Right kidney (tissue), 1 donor: ENCODE measurements at regions not wholly inside any gene's neighbourhood (a gene's known extent, or its start where the extent isn't known, plus 50 kb on each side); places are given as distances from the start of the nearest gene placed in this dataset.
"Not testable (repeated sequence)": the region's sequence is repeated elsewhere in the genome, so short reads cannot be mapped to it uniquely, and the experiment has no call there.

Experiments
- DNase-seq: peaks from one replicate; pipeline ENCODE4 v3.0.0-alpha.2; 2016

- no peak for DNase-seq
Measured at GRCh38 chr9:7622481-7622880, 177.1 kb downstream of the DMAC1 start.

GRCh38 chr9:7615344-7615743 lies 184.2 kb downstream of the DMAC1 start:
- DNase-seq = no peak

- no peak for DNase-seq
Measured at GRCh38 chr9:7613931-7614330, 185.6 kb downstream of the DMAC1 start.

GRCh38 chr9:7608261-7608660 lies 191.3 kb downstream of the DMAC1 start:
- DNase-seq = no peak

- DNase-seq = no peak
Measured at GRCh38 chr9:7607421-7607820, 192.2 kb downstream of the DMAC1 start.

- DNase-seq = no peak
Measured at GRCh38 chr9:7606591-7606990, 193.0 kb downstream of the DMAC1 start.

- no peak for DNase-seq
Measured at GRCh38 chr9:7601739-7602138, 197.8 kb downstream of the DMAC1 start.

GRCh38 chr9:7597716-7598115 lies 201.9 kb downstream of the DMAC1 start:
- no peak for DNase-seq

- peak; percentile 10 for DNase-seq
Measured at GRCh38 chr9:7592321-7593316, 207.0 kb downstream of the DMAC1 start.

GRCh38 chr9:7591501-7591900 lies 208.1 kb downstream of the DMAC1 start:
- DNase-seq = no peak

- no peak for DNase-seq
Measured at GRCh38 chr9:7580568-7580967, 219.0 kb downstream of the DMAC1 start.

- DNase-seq = no peak
Measured at GRCh38 chr9:7579351-7579750, 220.2 kb downstream of the DMAC1 start.

GRCh38 chr9:7578951-7579350 lies 220.6 kb downstream of the DMAC1 start:
- DNase-seq = no peak

- peak; percentile 16 for DNase-seq
Measured at GRCh38 chr9:7570107-7570720, 229.4 kb downstream of the DMAC1 start.

- DNase-seq = no peak
Measured at GRCh38 chr9:7567687-7568086, 231.9 kb downstream of the DMAC1 start.

GRCh38 chr9:7561527-7562080 lies 238.0 kb downstream of the DMAC1 start:
- DNase-seq = no peak

- DNase-seq = peak; percentile 23
Measured at GRCh38 chr9:7560669-7561305, 238.8 kb downstream of the DMAC1 start.

- DNase-seq = no peak
Measured at GRCh38 chr9:7554699-7555098, 244.9 kb downstream of the DMAC1 start.

- not testable (repeated sequence) for DNase-seq
Measured at GRCh38 chr9:7552706-7553105, 246.9 kb downstream of the DMAC1 start.

GRCh38 chr9:7549249-7549648 lies 250.3 kb downstream of the DMAC1 start:
- no peak for DNase-seq

GRCh38 chr9:7546261-7546660 lies 253.3 kb downstream of the DMAC1 start:
- DNase-seq = no peak

- DNase-seq = no peak
Measured at GRCh38 chr9:7545371-7546165, 254.0 kb downstream of the DMAC1 start.
